Transverse colon (tissue), 3 donors: ENCODE measurements at regions not wholly inside any gene's neighbourhood (a gene's known extent, or its start where the extent isn't known, plus 50 kb on each side); places are given as distances from the start of the nearest gene placed in this dataset.

Source experiments
- EP300 ChIP-seq: sonication (generic); formaldehyde crosslinking; IDR thresholded peaks from one replicate; pipeline ENCODE4 v1.6.1; 2017; ENCODE audit warnings: antibody characterized with exemption, low read depth
- TF ChIP-seq, protein P1 (sequence below), 5 experiments: fragments of 200-600 bp in 3 of 5; fragments of 450-650 bp in 2 of 5; sonication (generic) in 3 of 5; IDR thresholded peaks; 1 replicate in 2 of 5; 2 replicates in 3 of 5; pipeline ENCODE4 v1.5.1; 2016 to 2017; ENCODE audit warnings: antibody characterized with exemption in 5 of 5, inconsistent platforms in 3 of 5, mild to moderate bottlenecking in 2 of 5, moderate library complexity in 1 of 5

DNA sequence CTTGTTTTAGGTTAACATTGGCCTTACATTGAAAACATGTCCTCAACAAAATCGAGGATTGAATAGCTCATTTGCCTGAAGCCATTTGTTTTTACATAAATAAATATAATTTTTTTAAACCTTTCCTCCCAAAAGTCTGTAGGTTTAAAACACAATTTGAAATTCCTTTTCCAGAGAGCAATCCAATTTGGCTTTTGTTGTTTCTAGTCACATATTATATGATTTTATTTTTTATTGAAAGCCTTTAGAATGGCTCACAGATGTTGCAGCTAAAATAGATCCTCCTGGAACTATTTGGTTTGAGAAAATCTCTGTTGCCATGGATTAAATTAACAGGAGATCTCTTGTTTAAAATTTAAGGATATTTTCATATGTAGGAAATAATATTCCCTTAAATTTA, 512.6 kb downstream of the KLF5 start:
- TF ChIP-seq, protein P1, sequence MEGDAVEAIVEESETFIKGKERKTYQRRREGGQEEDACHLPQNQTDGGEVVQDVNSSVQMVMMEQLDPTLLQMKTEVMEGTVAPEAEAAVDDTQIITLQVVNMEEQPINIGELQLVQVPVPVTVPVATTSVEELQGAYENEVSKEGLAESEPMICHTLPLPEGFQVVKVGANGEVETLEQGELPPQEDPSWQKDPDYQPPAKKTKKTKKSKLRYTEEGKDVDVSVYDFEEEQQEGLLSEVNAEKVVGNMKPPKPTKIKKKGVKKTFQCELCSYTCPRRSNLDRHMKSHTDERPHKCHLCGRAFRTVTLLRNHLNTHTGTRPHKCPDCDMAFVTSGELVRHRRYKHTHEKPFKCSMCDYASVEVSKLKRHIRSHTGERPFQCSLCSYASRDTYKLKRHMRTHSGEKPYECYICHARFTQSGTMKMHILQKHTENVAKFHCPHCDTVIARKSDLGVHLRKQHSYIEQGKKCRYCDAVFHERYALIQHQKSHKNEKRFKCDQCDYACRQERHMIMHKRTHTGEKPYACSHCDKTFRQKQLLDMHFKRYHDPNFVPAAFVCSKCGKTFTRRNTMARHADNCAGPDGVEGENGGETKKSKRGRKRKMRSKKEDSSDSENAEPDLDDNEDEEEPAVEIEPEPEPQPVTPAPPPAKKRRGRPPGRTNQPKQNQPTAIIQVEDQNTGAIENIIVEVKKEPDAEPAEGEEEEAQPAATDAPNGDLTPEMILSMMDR (IDR thresholded peaks at IDR 0.05) = no peak
- no peak for TF ChIP-seq EP300
